T-helper 2 cell (primary cell): ENCODE measurements at regions not wholly inside any gene's neighbourhood (a gene's known extent, or its start where the extent isn't known, plus 50 kb on each side); places are given as distances from the start of the nearest gene placed in this dataset.

ENCODE experiments used
- DNase-seq, 5 experiments: peaks; one replicate each; pipeline versions ENCODE4 v3.0.0 to v3.0.0-alpha.2; 2012 to 2022

DNA sequence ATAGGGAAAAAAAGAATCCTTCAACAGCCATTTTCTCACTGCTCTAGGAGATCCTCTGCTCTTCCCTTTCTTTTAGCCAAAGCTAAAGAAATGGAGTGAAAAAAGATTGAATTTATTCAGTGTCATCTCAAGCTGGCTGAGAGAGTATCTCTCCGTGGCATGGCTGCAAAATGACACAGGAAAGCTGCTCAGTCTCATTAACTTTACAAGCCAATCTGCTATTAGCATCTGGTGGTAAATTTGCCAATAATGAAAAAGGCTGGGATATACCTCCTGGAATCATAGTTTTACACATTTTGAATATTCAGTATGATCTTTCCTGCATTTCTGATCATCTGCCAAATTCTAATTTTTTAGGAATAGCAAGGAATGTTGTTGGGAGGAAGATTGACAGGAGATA, 176.8 kb upstream of the CHRM3 start:
- DNase-seq, result no peak

DNA sequence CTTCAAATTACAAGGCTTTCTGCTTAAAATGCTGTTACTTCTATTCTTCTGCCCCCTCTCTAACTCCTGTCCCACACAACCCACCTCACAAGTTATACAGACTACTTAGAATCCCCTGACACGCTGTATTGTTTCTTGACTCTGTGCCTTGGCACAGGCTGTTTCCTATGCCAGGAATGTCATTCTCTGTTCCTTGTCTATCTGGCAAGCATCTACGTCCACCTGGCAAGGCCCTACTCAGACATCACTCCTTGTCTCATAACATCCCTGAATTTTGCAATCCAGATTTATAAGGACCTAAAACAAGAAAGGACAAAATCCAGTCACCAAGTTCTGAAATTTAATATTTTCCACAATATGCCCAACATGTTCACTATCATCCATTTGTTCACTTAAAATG, 182.0 kb upstream of the CHRM3 start:
- DNase-seq, result no peak

DNA sequence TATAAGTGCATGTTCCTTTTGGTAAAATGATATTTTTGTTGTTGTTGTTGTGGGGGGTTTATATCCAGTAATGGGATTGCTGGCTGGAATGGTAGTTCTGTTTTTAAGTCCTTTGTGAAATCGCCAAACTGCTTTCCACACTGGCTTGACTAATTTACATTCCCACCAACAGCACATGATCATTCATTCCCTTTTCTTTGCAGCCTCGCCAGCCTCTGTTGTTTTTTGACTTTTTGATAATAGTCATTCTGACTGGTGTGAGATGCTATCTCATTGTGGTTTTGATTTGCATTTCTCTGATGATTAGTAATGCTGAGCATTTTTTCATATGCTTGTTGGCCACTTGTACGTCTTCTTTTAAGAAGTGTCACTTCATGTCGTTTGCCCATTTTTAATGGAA, 188.5 kb upstream of the CHRM3 start:
- DNase-seq, result no peak

GRCh38 chr1:239189998-239190512, 196.3 kb upstream of the CHRM3 start:
- DNase-seq, result no peak

DNA sequence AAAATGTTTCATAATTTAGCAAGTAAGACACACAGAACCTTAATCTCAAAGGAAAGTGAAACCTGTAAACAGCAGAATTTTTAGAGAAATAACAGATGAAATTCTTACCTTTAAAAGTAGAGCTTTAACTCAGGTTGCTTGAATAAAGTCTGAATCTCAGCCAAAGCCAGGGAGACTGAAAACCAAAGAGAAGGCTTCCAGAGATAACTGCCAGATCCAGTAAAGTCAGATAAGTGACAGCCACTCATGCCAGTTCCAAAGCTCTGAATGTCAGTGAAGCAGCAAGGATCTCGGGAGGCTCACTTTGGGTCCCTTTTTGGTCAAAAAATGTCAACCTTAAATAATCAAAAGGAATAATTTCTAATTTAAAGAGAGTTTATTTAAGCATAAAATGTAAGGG, 199.9 kb upstream of the CHRM3 start:
- DNase-seq, result no peak

DNA sequence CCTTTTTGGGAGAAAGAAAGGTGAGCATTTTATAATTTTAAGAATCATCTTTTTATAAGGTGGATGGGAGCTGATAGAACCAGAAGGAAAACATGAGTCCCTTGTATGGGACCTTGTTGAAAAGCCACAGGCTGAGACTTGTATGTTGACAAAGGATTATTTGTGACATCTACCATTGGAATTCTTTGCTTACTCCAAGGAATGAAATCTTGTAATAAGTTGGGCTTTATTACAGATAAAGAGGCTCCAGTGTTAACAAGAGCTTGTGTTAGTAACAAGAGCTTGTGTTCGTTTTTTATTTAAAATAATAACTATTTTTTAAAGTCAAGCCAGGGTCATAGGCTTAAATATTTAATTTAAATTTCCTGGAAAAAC, 201.1 kb upstream of the CHRM3 start:
- DNase-seq, result no peak

- DNase-seq, result no peak
Measured at GRCh38 chr1:239184561-239185244, 201.7 kb upstream of the CHRM3 start.

DNA sequence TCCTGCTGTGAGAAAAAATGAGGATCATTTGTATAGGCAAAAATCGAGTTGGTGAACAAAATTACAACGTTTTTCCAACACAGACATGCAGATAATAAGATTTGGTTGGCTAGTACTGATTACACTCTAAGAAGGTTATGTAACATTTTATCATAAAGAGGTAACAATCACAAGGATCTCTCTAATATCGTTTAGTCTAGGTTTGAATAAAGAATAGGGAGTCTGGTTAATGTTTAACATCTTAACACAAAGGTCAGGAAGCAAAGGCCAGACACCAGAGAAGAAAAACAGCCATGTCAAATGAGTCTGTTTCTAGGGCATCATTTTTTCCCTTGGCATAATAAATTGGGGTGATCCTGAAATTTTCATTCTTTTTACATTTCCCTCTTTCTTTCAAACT, 207.4 kb upstream of the CHRM3 start:
- DNase-seq, result no peak

DNA sequence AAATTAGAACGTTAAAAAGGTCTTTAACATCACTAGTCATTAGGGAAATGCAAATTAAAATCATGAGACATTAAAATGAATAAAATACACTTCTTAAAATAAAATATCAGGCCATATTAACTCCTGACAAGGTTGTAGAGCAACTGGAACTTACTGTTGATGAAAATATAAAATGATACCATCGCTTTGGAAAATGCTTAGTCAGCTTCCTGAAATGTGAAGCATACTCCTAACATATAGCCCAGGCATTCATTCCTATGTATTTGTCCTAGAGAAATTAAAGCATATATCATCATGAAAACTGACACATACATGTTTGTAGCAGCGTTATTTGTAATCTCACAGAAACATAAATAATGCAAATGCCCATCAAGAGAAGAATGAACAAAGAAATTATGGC, 211.5 kb upstream of the CHRM3 start:
- no peak for DNase-seq

GRCh38 chr1:239170828-239171227, 215.5 kb upstream of the CHRM3 start:
- no peak for DNase-seq

GRCh38 chr1:239169276-239169675, 217.1 kb upstream of the CHRM3 start:
- DNase-seq, result no peak

- no peak for DNase-seq
Measured at GRCh38 chr1:239164451-239165180, 221.8 kb upstream of the CHRM3 start.

DNA sequence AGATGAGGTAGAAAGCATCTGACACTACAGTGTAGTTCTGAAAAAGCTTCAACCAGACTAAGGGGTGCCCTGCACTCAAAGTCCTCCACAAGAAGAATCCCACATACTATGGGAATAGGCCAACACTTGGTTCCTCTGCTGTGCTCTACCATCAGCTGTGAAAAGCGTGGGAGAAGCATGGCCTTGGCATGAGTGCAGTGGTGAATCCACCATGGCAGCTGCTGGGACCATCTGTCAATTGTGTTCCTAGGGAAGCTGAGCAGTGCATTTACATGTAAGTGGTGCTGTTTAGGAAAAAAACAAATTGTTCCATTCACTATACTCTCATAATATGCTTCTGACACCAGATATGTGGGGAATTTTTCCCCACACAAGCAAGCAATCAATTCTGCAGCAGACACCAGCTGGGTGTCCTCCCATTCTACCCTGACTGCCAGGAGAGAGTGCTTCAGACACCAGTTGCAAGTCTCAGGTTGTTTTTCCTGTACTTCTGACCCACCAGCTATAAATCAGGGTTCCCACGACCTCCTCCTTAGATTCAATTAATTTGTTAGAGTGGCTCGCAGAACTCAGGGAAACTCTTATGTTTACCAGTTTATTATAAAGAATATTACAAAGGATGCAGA, 230.8 kb upstream of the CHRM3 start:
- DNase-seq, result no peak

- no peak for DNase-seq
Measured at GRCh38 chr1:239151937-239152336, 234.4 kb upstream of the CHRM3 start.

- DNase-seq, result no peak
Measured at GRCh38 chr1:239140968-239141367, 245.4 kb upstream of the CHRM3 start.

GRCh38 chr1:239139801-239140200, 246.6 kb upstream of the CHRM3 start:
- DNase-seq, result no peak

DNA sequence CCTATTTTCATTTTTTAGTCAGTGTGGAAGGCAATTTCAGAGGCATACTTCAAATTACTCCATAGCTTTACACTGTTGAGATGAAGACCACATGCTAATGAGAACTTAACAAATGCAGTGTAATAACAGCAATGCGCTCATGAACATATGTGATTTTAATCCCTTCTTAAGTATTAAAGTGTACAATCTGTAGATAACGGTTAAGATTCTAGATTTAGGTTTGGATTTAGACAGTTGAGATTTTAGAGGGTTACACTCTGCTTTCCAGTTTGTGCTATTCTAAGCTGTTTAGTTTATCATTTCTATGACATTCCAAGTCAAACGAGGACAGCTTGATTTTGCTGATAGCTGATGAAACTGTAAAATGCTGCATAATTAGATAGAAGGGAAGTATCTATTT, 257.8 kb upstream of the CHRM3 start:
- no peak for DNase-seq

- DNase-seq, result no peak
Measured at GRCh38 chr1:239126884-239127283, 259.5 kb upstream of the CHRM3 start.

DNA sequence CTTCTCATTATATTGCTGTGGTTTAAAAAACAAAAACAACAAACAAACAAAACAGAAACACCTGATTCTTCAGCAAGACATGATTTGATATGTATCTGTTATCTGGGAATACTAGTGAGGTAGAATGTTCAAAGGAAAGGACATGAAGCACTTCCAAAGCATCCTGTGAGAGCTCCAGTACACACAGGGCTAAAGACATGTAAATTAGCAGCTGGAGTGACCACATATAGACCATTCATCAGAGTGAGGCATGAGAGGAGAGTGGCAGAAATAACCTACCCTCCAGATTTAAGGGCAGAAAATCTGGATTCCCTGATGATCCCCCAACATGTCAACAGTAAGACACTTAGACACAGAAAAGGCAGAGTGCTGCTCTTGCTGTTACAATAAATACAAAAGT, 260.5 kb upstream of the CHRM3 start:
- DNase-seq, result no peak

DNA sequence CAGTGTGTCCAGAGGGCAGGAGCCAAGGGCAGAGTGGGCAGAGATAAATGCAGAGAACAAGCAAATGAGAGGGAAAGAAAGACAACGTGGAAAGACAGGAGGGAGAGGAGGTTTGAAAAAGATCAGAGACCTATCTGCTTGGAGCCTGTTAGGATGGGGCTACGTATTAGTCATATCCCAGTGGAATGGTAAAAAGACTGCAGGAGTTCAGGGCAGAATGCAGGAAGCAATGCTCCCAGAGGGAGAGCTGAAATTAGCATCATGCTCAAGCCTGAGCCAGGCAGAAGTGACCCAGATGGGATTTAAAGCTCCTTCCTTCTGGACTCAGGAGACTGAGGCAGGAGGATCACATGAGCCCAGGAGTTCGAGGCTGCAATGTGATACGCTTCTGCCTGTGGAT, 261.3 kb upstream of the CHRM3 start:
- no peak for DNase-seq

DNA sequence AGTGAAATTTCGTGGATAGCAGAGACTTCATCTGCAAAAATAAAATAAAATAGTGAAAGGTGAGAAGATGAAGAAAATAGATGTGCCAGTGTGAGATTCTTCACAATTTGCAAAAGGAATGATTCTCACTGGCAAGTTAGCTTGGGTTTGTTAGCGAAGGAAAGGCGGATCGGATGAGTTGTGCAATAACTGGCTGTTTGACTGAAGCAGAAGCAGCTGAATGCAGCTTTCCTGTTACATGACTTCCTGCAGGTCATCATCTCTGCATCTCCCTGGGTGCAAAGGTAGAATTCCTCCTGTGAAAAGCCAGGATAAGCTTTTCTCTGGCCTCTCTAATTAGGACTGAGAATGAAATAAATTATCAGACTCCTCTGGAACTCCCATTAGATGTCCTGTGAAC, 263.1 kb upstream of the CHRM3 start:
- DNase-seq, result no peak

- DNase-seq, result no peak
Measured at GRCh38 chr1:239112101-239112935, 274.1 kb upstream of the CHRM3 start.

- no peak for DNase-seq
Measured at GRCh38 chr1:239107676-239108075, 278.7 kb upstream of the CHRM3 start.
